ENCODE measurements at regions not wholly inside any gene's neighbourhood (a gene's known extent, or its start where the extent isn't known, plus 50 kb on each side); places are given as distances from the start of the nearest gene placed in this dataset.

DNA sequence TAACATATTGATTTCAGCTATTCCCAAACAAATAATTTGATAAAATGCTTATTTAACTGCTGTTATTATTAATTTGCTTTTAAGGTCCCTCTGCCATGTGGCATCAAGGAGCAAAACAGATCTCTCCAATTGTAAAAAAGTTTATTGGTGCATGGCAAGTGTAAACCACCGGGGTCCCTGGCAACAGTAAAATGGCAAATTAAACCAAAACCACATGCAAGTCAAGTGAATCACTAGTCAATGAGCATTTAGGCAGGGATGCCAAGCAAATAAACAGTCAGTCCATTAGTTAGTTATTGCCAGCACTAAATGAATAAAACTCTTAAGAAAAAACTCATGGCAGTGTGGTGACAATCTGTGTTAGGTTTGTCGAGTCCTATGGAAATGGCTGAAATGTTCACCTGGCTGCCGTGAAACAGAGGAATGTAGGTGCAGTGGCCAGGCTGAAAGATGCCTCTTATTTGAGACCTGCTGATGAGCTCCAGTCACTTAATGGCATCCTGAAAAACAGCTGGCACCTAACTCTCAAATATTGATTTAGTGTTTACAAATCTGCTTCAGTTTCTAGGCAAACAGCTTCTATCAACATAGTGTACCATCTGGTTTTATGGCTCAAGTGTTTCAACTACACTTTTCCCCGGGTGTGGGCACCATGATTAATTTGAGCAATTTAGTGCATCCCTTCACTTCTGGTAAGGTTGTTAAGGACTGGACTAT, 296.5 kb upstream of the ITGA1 start:
- Histone ChIP-seq H3K9me3 (replicated peaks; ENCODE audit: control insufficient read depth, insufficient read depth, low read length) (no peaks in the 10 kb centered on the region), H3K4me3 (no peak overlapping the region), H3K4me2 (ENCODE audit: control insufficient read depth, insufficient read depth) (no peak overlapping the region), H3K79me2 (ENCODE audit: control insufficient read depth, insufficient read depth, low read length) (no peaks in the 10 kb centered on the region), H3K27me3 (replicated peaks in 1 of 2; ENCODE audit: control insufficient read depth in 2 of 2, insufficient read depth in 2 of 2, low read length in 1 of 2) (no peaks in the 10 kb centered on the region), H4K20me1 (ENCODE audit: control insufficient read depth, insufficient read depth) (no peaks in the 10 kb centered on the region), H3K9ac (ENCODE audit: control insufficient read depth, insufficient read depth, low read length) (no peak overlapping the region), H3K27ac (ENCODE audit: control insufficient read depth, insufficient read depth) (no peak overlapping the region), H3K36me3 (ENCODE audit: control insufficient read depth in 2 of 2, insufficient read depth in 2 of 2, low read length in 1 of 2) (no peaks in the 10 kb centered on the region), H3K4me1 (ENCODE audit: control insufficient read depth, insufficient read depth, low read length) (no peaks in the 10 kb centered on the region), H2AFZ (ENCODE audit: control insufficient read depth, low read depth, low read length) (no peak overlapping the region)
- ChIA-PET POLR2A (no interaction called here), CTCF (no interaction called here), RAD21 (ENCODE audit: unreplicated experiment) (no interaction called here), SMC1A (ENCODE audit: uncharacterized antibody, unreplicated experiment) (no interaction called here)
- intact Hi-C loops (cut with micrococcal nuclease; ENCODE audit: unreplicated experiment) = no loop called here
- ATAC-seq = no peak
- FAIRE-seq = no peak
- in situ Hi-C loops (cut with MboI) = no loop called here
- BruUV-seq (replicated peaks) = no TSS peak
- WGBS (ENCODE audit: insufficient coverage, insufficient replicate concordance, low lambda C conversion rate, missing lambda C conversion rate) = 11% methylated on average over 4 of the region's 4 CpGs
- TF ChIP-seq WRNIP1 (IDR thresholded peaks at IDR 0.05; ENCODE audit: borderline replicate concordance, low read depth, low read length) (no peak), CBX3 (IDR thresholded peaks at IDR 0.05; ENCODE audit: borderline replicate concordance, low read depth) (no peak), TCF7 (IDR thresholded peaks at IDR 0.05; ENCODE audit: borderline replicate concordance) (no peak), BMI1 (IDR thresholded peaks at IDR 0.05; ENCODE audit: borderline replicate concordance) (no peak), ZSCAN29 (IDR thresholded peaks at IDR 0.05) (no peak), SRF (IDR thresholded peaks at IDR 0.05; ENCODE audit: low read depth in 2 of 2, low read length in 2 of 2) (no peak), PAX5 (IDR thresholded peaks at IDR 0.05; ENCODE audit: borderline replicate concordance, low read depth, low read length) (no peak), CREM (IDR thresholded peaks at IDR 0.05; ENCODE audit: low read depth) (no peak)
- TF ChIP-seq, protein P1, sequence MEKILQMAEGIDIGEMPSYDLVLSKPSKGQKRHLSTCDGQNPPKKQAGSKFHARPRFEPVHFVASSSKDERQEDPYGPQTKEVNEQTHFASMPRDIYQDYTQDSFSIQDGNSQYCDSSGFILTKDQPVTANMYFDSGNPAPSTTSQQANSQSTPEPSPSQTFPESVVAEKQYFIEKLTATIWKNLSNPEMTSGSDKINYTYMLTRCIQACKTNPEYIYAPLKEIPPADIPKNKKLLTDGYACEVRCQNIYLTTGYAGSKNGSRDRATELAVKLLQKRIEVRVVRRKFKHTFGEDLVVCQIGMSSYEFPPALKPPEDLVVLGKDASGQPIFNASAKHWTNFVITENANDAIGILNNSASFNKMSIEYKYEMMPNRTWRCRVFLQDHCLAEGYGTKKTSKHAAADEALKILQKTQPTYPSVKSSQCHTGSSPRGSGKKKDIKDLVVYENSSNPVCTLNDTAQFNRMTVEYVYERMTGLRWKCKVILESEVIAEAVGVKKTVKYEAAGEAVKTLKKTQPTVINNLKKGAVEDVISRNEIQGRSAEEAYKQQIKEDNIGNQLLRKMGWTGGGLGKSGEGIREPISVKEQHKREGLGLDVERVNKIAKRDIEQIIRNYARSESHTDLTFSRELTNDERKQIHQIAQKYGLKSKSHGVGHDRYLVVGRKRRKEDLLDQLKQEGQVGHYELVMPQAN (conservative IDR thresholded peaks at IDR 0.05) = no peak
- TF ChIP-seq, protein P2, sequence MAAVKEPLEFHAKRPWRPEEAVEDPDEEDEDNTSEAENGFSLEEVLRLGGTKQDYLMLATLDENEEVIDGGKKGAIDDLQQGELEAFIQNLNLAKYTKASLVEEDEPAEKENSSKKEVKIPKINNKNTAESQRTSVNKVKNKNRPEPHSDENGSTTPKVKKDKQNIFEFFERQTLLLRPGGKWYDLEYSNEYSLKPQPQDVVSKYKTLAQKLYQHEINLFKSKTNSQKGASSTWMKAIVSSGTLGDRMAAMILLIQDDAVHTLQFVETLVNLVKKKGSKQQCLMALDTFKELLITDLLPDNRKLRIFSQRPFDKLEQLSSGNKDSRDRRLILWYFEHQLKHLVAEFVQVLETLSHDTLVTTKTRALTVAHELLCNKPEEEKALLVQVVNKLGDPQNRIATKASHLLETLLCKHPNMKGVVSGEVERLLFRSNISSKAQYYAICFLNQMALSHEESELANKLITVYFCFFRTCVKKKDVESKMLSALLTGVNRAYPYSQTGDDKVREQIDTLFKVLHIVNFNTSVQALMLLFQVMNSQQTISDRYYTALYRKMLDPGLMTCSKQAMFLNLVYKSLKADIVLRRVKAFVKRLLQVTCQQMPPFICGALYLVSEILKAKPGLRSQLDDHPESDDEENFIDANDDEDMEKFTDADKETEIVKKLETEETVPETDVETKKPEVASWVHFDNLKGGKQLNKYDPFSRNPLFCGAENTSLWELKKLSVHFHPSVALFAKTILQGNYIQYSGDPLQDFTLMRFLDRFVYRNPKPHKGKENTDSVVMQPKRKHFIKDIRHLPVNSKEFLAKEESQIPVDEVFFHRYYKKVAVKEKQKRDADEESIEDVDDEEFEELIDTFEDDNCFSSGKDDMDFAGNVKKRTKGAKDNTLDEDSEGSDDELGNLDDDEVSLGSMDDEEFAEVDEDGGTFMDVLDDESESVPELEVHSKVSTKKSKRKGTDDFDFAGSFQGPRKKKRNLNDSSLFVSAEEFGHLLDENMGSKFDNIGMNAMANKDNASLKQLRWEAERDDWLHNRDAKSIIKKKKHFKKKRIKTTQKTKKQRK (IDR thresholded peaks at IDR 0.05; ENCODE audit: low read depth, low read length) = no peak
- DNase-seq (ENCODE audit: low read depth, low spot score) = no peak
